HG03108 (cell line): ENCODE measurements at regions not wholly inside any gene's neighbourhood (a gene's known extent, or its start where the extent isn't known, plus 50 kb on each side); places are given as distances from the start of the nearest gene placed in this dataset.
"Not testable (repeated sequence)": the region's sequence is repeated elsewhere in the genome, so short reads cannot be mapped to it uniquely, and the experiment has no call there.

Experiments used
- ATAC-seq: cut with Tn5 transposase; IDR thresholded peaks from one replicate; pipeline ENCODE4 v1.9.1; 2021; ENCODE audit warnings: moderate library complexity; ENCODE audit not compliant: unreplicated experiment

DNA sequence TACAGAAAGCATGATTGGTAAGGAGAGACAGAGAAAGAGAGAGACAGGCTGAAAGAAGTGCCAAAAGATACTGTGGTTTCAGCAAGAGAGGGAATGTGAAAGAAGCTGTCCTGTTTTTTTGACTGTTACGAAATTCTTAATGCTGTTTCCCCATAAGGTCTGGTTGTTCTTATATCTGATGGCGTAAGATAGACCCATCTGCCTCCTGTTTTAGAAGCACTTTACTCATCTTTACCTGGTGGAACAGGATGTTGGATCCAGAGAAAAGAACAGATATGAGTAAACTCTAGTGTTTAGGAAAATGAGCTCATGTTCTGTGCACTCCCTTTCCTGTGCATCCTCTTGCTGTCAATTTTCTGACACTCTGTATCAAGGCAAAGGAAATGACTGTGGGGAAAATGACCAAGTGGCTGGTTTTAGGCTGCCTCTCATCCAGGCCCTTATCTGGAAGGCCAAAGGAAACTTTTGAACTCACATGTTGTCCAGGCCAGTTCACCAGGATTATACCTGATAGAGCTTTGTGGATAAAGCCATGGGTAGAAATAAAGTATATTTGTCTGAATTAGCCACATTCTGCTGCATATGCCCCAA, 311.7 kb upstream of the HTR2C start:
- ATAC-seq: no peak

DNA sequence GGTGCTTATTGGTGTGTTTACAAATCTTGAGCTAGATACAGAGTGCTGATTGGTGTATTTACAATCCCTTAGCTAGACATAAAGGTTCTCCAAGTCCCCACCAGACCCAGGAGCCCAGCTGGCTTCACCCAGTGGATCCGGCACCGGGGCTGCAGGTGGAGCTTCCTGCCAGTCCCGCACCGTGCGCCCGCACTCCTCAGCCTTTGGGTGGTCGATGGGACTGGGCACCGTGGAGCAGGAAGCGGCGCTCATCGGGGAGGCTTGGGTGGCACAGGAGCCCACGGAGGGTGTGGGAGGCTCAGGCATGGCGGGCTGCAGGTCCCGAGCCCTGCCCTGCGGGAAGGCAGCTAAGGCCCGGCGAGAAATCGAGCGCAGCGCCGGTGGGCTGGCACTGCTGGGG, 313.5 kb upstream of the HTR2C start:
- ATAC-seq: not testable (repeated sequence)

DNA sequence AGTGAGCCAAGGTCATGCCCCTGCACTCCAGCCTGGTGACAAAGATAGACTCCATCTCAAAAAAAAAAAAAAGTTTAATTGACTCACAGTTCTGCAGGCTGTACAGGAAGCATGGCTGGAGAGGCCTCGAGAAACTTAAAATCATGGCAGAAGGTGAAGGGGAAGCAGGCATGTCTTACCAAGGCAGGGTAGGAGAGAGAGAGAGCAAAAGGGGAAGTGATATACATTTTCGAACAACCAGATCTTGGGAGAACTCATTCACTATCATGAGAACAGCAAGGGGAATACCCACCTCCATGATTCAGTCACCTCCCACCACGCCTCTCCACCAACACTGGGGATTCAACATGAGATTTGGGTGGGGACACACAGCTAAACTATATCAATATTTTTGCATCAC, 315.2 kb upstream of the HTR2C start:
- no peak for ATAC-seq

DNA sequence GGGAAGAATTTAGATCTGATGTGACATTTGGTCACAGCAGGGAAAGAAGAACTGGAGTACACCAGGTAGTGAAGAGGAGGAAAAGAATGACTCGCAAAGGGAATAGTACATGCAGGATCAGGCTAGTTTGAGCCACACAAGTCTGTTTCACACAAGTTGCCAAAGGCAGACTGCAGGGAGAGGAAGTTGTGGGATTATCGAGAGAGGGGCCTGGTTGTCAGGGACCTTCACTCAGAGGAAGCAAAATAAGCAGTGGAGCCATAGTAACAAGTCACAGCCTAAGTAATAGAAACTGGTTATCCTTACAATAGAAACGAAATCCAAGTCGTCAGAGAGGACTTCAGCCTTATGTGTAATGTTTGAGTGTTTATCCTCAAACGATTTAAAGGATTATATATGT, 316.7 kb upstream of the HTR2C start:
- no peak for ATAC-seq

DNA sequence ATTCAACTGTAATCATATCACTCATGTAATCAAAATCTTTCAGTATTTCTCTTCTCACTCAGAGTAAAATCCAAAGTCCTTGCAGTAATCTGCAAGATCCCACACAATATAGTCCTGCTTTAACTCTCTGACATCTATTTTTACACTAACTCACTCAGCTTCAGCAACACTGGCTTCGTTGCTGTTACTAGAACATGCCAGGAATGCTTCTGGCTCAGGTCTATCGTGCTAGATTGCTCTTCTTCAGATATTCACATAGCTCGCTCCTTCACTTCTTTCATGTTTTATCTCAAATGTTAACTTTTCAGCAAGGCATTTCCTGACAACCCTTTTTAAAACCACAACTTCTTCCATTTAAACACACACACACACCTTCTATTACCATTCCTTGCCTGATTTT, 331.7 kb upstream of the HTR2C start:
- no peak for ATAC-seq

DNA sequence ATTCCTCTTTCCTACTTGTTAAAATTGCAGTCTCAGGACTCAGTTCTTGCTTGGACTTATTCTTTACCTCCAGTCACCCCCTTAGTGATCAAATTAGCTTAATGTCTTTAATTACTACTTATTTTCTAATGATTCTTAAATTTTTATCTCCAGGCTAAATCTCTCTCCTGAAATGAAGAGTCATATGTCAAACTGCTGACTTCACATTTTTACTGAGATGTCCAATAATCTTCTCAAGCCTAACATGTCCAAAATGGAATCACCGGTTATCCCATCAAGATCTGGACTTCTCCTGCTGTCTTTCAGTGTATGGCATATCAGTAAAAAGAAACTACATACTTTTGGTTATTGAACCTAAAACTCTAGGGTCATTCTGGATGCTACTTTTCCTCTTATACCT, 332.3 kb upstream of the HTR2C start:
- ATAC-seq: no peak

DNA sequence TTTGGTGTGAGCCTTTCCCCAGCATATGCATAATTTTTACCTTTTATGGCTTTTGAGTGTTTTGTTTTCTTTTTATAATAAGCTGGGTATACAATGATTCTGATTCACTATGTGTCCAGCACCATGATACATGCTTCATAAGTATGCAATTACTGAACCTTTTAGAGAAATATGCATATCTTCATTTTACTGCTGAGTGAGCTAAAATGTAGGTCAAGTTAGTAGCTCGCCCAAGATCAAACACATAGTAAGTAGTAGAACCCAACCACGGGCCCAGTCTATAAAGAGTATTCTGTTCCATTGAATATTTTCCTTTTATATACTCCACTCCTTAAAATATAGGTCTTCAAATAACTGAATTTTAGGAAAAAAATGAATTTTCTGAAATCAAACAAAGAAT, 362.4 kb upstream of the HTR2C start:
- ATAC-seq: no peak

DNA sequence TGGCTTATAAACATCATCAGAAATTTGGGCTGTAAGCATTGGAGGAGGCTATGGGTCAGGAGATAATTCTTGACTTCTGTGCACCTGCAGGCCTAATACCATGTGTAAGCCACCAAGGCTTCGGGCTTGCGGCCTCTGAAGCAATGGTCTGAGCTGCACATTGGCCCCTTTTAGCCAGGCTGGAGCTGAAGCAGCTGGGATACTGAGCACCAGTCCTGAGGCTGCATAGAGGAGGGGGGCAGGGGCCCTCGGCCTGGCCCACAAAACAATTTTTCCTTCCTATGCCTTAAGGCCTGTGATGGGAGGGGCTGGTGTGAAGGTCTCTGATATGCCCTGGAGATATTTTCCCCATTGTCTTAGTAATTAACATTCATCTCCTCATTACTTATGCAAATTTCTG, 373.0 kb upstream of the HTR2C start:
- ATAC-seq: no peak

DNA sequence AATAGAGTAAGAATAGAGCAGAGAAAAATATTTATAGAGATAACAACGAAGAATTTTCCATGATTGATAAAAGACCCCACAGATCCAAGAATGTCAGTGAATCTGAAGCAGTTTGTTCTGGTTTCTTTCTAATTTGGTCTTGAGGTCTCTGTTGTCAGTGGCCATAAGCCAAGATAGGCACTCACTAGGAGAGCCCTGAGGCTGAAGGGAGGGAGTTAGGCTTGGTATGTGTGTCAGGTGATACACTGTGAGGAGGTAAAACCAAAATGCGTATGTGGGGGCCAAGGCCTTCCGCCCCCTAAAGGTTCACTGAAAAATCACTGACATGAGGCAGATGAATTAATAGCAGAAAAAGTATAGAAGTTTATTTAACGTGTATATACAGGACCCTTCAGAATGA, 382.3 kb upstream of the HTR2C start:
- no peak for ATAC-seq

DNA sequence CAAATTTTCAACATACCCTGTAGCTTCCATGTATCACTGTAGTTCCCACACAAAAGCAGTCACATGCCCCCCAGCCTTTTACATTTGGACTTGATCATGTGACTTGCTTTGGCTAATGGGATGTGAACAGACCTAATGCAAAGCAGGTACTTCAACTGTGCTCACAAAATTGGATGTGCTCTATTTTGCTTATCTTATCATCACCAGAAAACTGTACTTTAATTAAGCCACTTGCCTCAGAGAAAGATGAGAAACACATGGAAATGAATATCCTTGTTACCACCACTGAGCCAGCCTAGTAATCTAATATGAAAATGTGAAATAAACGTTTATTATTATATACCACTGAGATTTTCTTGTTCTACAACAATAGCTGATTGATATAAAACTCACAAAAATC, 402.7 kb upstream of the HTR2C start:
- ATAC-seq: no peak

DNA sequence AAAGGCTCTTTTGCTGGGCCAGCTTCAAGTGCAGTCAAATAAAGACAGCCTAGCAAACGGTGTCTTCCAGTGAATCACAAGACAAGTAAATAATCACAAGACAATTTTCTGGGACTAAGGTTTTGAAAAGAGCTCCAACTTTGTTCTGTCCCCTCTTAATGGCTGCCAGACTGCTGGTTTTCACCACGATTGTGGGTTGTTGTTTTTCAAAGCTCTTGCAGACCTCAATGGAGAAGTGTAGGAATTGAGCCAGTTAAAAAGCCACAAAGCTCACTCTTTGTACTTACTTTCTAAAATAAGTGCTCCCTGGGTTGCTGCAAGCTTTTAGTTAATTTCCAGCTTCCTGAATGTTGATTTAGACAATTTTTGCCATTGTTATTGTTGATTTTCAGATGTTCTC, 405.8 kb upstream of the HTR2C start:
- no peak for ATAC-seq

DNA sequence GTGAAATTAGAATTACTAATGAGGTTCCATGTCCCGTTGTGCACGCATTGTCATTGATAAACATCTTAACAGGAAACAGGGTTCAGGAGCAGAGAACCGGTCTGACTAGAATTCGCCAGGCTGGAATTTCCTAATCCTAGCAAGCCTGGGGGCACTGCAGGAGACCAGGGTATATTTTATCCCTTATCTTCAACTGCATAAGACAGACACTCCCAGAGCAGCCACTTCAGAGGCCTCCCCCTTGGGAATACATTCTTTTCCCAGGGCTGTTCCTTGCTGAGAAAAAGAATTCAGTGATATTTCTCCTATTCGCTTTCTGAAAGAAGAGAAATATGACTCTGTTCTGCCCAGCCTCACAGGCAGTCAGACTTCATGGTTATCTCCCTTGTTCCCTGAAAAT, 416.6 kb upstream of the HTR2C start:
- not testable (repeated sequence) for ATAC-seq

DNA sequence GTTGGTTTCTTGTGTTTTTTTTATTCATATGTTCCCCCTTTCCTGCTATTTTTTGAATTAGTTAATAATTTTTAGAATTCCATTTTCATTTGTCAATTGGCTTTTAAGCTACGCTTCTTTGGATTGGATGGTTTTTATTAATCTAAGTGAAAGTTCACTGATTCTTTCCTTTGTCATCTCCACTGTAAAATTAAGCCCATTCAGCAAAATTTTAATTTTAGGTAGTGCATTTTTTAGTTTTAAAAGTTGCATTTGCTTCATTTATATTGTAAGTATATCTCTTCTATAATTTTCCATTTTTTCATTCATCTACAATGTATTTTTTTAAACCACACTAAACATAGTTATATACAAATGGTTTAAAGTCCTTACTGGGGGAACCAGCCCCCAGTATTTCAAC, 417.3 kb upstream of the HTR2C start:
- ATAC-seq: no peak

DNA sequence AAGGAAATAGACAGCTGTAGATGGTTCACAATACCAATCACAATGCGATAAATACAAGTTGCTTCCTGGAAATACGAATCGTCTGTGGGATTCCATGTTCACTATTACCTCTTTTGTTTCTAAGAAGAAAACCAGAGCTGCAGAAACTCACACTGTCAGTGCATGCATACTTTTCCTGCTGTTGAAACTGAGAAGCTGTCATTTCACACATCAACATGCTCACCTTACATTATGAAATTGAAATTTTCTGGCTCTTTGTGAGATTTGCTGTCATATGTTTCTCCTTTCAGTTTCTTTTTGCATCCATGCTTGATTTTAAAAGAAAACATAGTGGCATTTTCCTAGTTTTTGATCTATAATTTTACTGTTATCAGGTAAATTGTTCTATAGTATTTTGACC, 418.3 kb upstream of the HTR2C start:
- no peak for ATAC-seq

DNA sequence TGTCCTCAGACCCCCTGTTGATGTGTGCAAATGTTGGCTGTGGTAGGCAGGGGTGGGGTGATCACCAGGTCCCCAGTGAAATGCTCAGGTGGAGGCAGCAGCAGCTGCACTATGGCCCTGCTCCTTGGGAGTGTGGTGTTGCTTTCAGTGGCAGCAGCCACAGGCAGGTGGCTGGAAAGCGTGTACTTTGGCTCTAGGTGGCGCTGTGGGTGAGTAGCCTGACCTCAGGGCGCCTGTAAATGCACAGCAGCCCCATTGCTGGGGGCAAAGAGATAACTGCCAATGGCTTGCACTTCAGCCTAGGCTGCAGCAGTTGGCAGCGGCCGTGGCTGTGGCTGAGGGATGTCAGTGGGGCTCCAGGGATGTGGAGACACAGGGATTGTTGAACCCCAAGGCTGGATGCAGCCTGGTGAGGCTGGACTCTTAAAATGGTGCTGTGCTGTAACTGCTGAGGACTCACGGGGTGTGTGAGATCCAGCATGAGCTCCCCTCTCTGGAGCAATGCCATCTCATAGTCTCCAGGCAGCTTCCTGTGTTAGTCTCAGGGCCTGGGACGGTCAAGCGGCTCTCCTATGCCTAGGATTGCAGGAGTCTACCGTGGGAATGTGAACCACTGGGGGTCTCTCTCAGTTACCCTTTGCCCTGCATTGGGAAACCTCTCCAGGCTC, 421.7 kb upstream of the HTR2C start:
- no peak for ATAC-seq

DNA sequence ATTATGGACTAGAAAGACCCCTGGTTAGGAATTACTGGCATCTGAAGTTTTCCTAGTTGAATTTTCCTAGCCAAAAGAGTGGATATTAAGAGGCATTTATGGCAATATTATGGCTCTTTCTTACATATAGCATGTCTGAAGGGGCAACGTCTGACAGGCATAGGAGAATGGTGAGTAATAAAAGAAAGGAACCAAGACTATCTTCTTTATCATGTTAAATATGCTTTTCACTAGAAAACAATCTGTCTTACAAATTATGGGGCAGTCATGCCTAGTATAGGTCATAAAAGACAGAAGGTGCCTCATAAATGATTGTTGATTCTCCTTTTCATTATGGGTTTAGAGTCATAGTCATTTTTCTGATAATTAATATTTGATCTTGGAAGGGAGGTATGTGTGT, 431.1 kb upstream of the HTR2C start:
- ATAC-seq: no peak

DNA sequence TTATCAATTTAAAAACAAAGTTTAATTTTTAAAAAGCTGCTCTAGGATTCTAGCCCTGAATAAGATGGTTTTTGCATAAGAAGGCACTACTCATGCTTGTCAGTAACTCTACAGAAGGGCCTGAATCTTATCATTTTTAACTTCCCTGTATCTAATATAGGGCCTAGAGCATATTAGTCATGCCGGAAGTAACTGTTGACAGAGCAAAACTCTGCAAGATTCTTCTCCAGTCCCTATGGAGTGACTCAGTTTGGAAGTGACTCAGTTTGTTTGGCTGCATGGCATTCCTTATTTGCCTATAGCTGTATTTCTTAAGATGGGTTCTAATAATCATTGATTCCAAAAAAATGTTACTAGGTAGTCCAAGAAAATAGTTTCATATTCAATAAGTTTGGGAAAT, 431.8 kb upstream of the HTR2C start:
- no peak for ATAC-seq

DNA sequence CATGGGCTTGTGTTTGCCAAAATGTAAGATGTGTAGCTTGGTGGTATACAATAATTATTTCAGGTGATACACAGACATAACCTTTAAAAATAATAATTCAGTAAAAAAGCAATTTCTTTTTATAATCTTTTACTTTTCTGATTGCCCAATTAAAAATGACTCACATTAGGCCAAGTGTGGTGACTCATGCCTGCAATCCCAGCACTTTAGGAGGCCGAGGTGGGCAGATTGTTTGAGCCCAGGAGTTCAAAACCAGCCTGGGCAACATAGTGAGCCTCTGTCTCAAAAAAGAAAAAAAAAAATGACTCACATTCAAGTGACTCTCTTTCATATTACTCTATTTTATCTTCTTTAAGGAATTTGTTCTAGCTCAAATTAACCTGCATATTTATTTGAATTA, 449.4 kb upstream of the HTR2C start:
- no peak for ATAC-seq

DNA sequence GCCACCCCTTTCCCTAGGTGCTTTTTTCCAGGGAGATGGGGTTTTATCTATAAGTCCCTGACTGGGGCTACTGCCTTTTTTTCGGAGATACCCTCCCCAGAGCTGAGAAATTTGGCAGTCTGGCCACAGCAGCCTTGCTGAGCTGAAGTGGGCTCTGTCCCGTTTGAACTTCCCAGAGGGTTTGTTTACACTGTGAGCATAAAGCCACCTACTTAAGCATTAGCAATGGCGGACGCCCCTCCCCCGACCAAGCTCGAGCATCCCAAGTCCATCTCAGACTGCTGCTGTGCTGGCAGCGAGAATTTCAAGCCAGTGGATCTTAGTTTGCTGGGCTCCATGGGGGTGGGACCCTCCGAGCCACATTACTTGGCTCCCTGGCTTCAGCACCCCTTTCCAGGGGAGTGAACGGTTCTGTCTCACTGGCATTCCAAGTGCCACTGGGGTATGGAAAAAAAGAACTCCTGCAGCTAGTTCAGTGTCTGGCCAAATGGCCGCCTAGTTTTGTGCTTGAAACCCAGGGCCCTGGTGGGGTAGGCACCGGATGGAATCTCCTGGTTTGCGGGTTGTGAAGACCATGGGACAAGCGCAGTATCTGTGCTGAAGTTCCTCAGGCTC, 456.4 kb upstream of the HTR2C start:
- no peak for ATAC-seq

DNA sequence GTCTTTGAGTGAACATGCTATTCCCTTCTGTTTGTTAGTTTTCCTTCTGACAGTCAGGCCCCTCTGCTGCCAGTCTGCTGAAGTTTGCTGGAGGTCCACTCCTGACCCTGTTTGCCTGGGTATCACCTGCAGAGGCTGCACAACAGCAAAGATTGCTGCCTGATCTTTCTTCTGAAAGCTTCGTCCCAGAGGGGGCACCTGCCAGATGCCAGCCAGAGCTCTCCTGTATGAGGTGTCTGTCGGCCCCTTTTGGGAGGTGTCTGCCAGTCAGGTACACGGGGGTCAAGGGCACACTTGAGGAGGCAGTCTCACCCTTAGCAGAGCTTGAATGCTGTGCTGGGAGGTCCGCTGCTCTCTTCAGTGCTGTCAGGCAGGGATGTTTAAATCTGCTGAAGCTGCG, 456.9 kb upstream of the HTR2C start:
- no peak for ATAC-seq

DNA sequence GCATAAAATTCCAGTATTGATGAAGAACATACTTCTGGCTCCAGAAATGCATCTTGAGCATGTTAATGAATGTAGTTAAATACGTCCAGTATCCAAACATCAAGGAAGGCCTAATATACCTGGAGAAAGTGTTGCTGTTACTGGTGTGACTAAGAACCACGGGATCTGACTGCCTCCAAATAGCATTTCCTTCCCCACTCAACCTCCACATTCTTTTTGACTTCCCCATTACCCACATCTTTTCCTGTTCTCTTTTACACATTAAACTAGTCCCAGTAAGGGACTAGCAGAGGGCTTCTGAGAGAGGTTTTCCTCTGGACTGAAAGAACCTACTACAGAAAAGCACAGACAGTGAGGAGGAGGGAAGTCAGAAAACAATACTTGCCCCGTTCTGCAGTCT, 482.8 kb upstream of the HTR2C start:
- ATAC-seq: no peak

DNA sequence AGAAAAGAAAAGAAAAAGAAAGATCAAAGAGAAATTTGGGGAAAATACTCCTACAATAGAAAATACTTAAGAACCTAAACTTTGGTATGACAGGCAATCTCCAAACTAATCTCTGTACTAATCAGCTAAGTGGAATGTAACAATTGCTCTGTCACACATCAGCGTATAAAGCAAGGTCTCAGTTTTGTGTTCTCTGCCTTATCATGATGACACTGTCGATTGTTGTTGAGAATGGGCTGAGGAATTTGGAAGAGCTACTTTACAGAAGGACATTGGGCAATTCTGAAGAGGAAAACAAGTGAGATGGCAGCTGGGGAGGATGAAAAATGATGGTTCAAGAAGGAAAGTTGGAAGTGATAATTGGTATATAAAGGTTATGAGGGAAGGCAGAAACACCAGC, 486.0 kb upstream of the HTR2C start:
- ATAC-seq: no peak

DNA sequence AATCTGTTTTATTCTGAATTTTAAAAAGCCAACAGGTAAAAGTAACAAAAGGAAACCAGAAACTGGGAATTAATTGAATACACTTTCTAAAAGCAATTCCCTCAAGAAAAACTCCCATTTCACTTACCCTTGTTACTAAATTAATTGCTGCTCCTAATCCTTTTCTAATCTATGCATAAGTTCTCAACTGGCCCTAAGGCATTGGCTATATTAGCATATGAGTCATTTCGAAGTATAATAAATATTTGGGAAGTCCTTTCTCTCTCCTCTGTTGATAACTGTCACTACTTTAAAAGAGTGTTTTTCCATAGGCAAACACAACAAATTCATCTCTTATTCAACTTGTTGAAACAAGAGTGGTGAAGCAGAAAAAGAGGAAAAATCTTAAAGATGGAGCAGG, 486.5 kb upstream of the HTR2C start:
- no peak for ATAC-seq
